ENCODE measurements at regions not wholly inside any gene's neighbourhood (a gene's known extent, or its start where the extent isn't known, plus 50 kb on each side); places are given as distances from the start of the nearest gene placed in this dataset.
"Not testable (repeated sequence)": the region's sequence is repeated elsewhere in the genome, so short reads cannot be mapped to it uniquely, and the experiment has no call there.

- DNase-seq (ENCODE audit: low read depth), result no peak
Observed at GRCh38 chr18:1668279-1668678, 763.6 kb downstream of the ADCYAP1 start.

GRCh38 chr18:1671710-1672109 is 767.0 kb downstream of the ADCYAP1 start:
- DNase-seq (ENCODE audit: low read depth), result not testable (repeated sequence)

DNA sequence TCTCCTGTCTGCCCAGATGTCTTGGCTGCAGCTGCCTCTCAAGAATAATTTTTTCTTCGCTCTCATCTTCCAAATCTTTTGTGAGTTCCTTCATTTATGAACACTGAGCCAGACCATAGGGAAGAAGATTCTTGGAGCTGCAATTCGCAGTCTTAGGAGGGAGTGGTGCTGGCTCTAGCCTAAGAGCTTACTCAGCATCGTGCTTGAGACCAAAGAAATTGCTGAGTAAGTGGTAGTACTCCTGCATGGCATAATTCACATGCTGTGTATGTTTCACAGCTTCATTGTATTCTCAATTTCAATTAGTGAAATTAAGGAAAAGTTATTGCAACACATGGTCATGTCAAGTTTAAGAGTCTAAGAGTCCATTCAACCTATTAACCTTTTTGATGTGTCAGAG is 771.7 kb downstream of the ADCYAP1 start:
- DNase-seq (ENCODE audit: low read depth), result no peak

DNA sequence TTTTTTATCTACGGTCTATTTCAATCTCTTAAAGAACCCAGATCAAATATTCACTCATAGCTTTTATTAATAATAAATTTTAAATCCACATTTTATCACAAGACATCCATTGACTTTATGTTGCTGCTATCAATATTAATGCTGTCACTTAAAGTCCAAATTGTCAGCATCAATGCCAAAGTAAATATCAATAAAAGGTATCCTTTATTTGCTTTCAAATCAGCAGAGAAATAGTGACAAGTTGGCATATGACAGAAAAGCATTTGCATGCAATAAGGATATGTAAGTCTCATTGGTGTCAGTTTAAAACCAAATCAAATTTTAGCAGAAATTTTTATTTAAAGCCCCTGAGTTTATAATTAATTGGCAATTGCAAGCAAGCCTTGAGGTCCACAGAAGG is 775.4 kb downstream of the ADCYAP1 start:
- DNase-seq (ENCODE audit: low read depth), result no peak

- DNase-seq (ENCODE audit: low read depth), result no peak
Observed at GRCh38 chr18:1691863-1692262, 787.2 kb downstream of the ADCYAP1 start.

- DNase-seq (ENCODE audit: low read depth), result peak; percentile 1
Observed at GRCh38 chr18:1708006-1708405, 803.3 kb downstream of the ADCYAP1 start.

GRCh38 chr18:1710114-1710513 is 805.4 kb downstream of the ADCYAP1 start:
- DNase-seq (ENCODE audit: low read depth), result no peak

- DNase-seq (ENCODE audit: low read depth), result no peak
Observed at GRCh38 chr18:1732143-1732542, 827.5 kb downstream of the ADCYAP1 start.

DNA sequence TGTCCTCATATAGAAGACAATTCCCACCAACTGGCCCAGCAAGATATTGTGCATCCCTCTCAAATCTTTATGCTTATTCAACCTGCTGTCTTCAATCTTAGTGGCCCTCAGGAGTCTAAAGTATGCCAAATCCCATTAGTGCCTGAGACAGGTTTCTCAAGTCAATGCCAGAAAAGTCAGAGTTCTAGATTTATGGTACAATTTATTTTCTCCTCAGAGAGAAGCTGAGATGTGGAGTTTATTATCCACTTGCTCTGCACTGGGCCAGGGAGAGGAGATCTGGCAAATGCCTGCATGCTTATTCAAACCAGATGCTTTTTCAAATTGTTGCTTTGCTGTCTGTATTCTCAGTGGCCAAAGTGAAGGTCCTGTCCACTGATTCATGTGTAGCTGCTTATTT is 825.2 kb downstream of the METTL4 start:
- no peak for DNase-seq (ENCODE audit: low read depth)

- DNase-seq (ENCODE audit: low read depth), result no peak
Observed at GRCh38 chr18:1751249-1751648, 820.1 kb downstream of the METTL4 start.

GRCh38 chr18:1760901-1761300 is 810.4 kb downstream of the METTL4 start:
- DNase-seq (ENCODE audit: low read depth), result peak; percentile 20

- no peak for DNase-seq (ENCODE audit: low read depth)
Observed at GRCh38 chr18:1774261-1774660, 797.0 kb downstream of the METTL4 start.

GRCh38 chr18:1777843-1778242 is 793.5 kb downstream of the METTL4 start:
- DNase-seq (ENCODE audit: low read depth), result no peak

GRCh38 chr18:1778496-1779178 is 792.7 kb downstream of the METTL4 start:
- DNase-seq (ENCODE audit: low read depth), result no peak

DNA sequence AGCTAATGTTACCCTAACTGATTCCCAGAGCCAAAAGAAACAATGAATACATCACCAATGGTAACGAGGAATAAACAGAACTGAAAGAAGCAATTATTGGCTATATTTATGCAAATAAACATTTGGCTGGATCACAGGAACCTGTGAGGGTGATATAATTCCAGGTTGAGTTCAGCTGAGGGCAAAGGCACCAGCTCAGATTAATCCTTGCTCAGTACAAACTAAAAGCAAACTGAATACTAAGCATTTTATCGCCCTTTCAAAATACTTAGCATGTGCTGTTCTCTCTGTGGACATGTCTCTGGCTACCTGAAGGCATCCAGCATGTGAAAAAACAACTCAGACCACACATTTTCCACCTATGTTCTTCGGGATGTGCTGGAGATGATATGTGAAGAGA is 791.7 kb downstream of the METTL4 start:
- DNase-seq (ENCODE audit: low read depth), result no peak

DNA sequence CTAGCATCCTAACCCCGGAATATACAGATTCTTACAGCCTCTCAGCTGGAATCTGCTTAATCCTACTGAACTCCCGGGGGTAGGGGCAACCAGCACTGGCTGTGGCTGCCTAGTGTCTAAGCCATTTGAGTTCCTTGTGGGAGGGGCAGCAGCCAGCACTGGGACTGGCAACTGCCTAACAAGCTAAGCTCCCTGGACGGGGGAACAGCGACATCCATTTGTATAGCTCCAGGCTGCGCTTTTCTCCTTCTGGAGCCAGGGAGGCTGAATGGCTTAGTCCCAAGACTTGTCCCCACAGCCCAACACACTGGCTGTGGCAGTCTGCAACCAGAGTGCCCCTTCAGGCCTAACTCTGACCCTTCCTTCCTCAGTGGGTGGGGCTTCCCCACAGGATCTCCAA is 787.2 kb downstream of the METTL4 start:
- no peak for DNase-seq (ENCODE audit: low read depth)

DNA sequence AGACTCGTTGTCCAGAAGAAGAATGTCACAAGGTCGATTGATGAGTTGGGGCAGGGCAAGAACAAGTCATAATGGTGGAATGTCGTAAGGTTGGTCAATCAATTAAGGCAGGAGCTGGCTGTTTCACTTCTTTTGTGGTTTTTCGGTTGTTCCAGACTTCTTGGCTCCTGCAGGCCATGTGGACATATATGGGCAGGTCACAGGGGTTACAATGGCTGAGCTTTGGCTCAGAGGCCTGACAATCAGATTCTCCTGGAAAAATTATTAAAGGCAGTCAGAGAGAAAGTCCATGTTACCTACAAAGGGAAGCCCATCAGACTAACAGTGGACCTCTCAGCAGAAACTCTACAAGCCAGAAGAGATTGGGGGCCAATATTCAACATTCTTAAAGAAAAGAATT is 785.3 kb downstream of the METTL4 start:
- DNase-seq (ENCODE audit: low read depth), result not testable (repeated sequence)

DNA sequence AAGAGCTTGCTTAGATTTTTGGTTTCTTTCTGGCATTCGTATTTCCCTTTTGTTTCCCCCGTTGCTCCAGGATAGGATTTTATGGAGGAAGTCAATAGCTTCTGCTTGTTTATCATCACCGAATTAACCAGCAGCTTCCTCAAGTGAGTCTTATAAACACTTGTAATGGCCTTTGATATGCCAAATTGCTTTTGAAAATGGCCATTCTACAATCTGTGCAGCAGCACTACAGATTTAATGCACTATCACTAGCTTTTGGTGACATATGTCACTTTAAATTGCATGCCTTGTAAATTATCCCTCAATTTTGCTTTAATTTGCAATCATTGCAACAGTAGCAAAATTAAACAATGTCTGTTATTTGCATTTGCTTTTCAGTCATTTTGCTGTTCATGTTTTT is 774.7 kb downstream of the METTL4 start:
- DNase-seq (ENCODE audit: low read depth), result no peak

GRCh38 chr18:1797235-1797634 is 774.1 kb downstream of the METTL4 start:
- DNase-seq (ENCODE audit: low read depth), result no peak

- no peak for DNase-seq (ENCODE audit: low read depth)
Observed at GRCh38 chr18:1805521-1805920, 765.8 kb downstream of the METTL4 start.

GRCh38 chr18:1806884-1807615 is 764.3 kb downstream of the METTL4 start:
- DNase-seq (ENCODE audit: low read depth), result no peak

GRCh38 chr18:1811282-1811681 is 760.0 kb downstream of the METTL4 start:
- DNase-seq (ENCODE audit: low read depth), result no peak

DNA sequence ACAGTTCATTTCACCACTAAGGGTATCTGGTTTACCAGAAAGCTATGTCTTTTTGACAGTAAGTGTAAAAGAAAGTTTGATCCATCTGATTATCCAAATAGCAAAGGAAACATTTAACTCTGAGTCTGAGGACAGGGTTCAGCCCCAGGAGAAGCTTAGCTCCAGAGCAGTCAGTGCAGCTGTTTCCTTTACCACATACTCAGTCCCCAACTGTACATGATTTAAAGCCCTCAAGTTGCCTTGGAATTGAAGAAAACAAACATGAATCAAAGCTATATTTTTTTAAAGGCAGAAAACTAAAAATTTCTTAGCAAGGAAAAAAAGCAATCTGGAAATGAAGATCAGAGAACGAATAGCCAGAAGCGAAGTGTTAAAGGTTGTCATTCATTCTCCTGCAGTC is 746.0 kb downstream of the METTL4 start:
- no peak for DNase-seq (ENCODE audit: low read depth)

DNA sequence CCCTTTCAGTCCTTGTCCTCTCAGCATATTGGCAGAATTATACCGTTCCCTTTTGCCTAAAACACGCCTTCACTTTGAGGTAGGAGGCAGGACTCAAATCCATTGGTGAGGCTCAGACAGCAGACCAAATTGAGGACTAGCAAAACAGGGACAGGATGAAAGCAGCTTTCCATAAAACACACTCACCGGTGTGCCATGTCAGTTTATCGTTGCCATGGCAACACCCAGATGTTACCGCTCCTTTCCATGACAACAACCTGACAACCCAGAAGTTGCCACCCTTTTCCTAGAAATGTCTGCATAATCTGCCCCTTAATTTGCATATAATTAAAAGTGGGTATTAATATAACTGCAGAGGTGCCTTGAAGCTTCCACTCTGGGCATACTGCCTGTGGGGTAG is 730.4 kb downstream of the METTL4 start:
- no peak for DNase-seq (ENCODE audit: low read depth)

Data from iris pigment epithelial cell (primary cell).